K562 (cell line): ENCODE measurements at regions not wholly inside any gene's neighbourhood (a gene's known extent, or its start where the extent isn't known, plus 50 kb on each side); places are given as distances from the start of the nearest gene placed in this dataset.

ENCODE experiments used
- ATAC-seq: fragments of 200-7000 bp; cut with Tn5 transposase; 3 replicates; pipeline ENCODE4 v1.9.1; 2020; ENCODE audit warnings: moderate library complexity
- BruUV-seq: library from RNA; stranded (reverse); fragments of 400-500 nt; replicated peaks from 2 replicates; lab custom pipeline; 2021; lab: Mats Ljungman, UMichigan
- CTCF ChIA-PET: fragments of 300-600 bp; formaldehyde crosslinking; extraction: SDS; loops from one replicate; lab custom pipeline; 2021; ENCODE audit warnings: low intra/inter-chr PET ratio; lab: Yijun Ruan, JAX
- POLR2A ChIA-PET: fragments of 300-600, 350-650 bp; sonication (Branson Sonifier 250); formaldehyde crosslinking; extraction: SDS; loops from one replicate; lab custom pipeline; 2021; ENCODE audit warnings: antibody characterized with exemption, inconsistent platforms; lab: Yijun Ruan, JAX
- DNase-seq, 4 experiments: peaks; one replicate each; pipeline versions ENCODE4 v3.0.0 to v3.0.0-alpha.2; 2011 to 2018; ENCODE audit warnings: low spot score in 3 of 4, mixed read lengths in 3 of 4; ENCODE audit errors: extremely low read depth in 1 of 4
- FAIRE-seq: peaks from 2 replicates; lab custom pipeline; 2011; peaks lifted over from hg19 to GRCh38; lab: Jason Lieb, UNC
- H2AFZ ChIP-seq: 2 replicates; pipeline ENCODE4 v1.6.0; 2011; ENCODE audit warnings: low read depth, low read length, control low read depth, inconsistent platforms
- H3K27ac ChIP-seq: fragments of 200-600 bp; 3 replicates; pipeline ENCODE4 v1.8.0; 2011; ENCODE audit warnings: low read depth, mild to moderate bottlenecking, control low read depth, inconsistent platforms, low read length, moderate library complexity, mixed read lengths; ENCODE audit errors: extremely low read depth
- H3K27me3 ChIP-seq, 2 experiments: fragments of 300-600 bp in 1 of 2; 2 replicates in 1 of 2; 3 replicates in 1 of 2; pipeline versions ENCODE4 v1.6.0 to v1.8.0; 2011; ENCODE audit warnings: inconsistent platforms in 2 of 2, low read length in 2 of 2, mild to moderate bottlenecking in 1 of 2, mixed read lengths in 1 of 2, moderate library complexity in 1 of 2; ENCODE audit not compliant: control insufficient read depth in 2 of 2, insufficient read depth in 2 of 2
- H3K36me3 ChIP-seq: fragments of 300-600 bp; 3 replicates; pipeline ENCODE4 v1.8.0; 2011; ENCODE audit warnings: mild to moderate bottlenecking, low read length, inconsistent platforms; ENCODE audit not compliant: control insufficient read depth, insufficient read depth
- H3K4me1 ChIP-seq, 2 experiments: fragments of 200-600 bp in 1 of 2; replicated peaks in 1 of 2; 2 replicates in 1 of 2; 3 replicates in 1 of 2; pipeline versions ENCODE4 v1.5.1 to v1.8.0; 2011; ENCODE audit warnings: inconsistent platforms in 2 of 2, low read length in 2 of 2, mild to moderate bottlenecking in 1 of 2, mixed read lengths in 1 of 2, moderate library complexity in 1 of 2; ENCODE audit not compliant: control insufficient read depth in 2 of 2, insufficient read depth in 2 of 2
- H3K4me2 ChIP-seq: 2 replicates; pipeline ENCODE4 v1.6.1; 2011; ENCODE audit warnings: low read length, control low read depth, inconsistent platforms, mixed read lengths; ENCODE audit not compliant: insufficient read depth
- H3K4me3 ChIP-seq: fragments of 200-600 bp; sonication (generic), shearing (Covaris generic); 2 replicates; pipeline ENCODE4 v1.5.1; 2016; ENCODE audit warnings: control low read depth, inconsistent platforms
- H3K79me2 ChIP-seq: fragments of 200-600 bp; 3 replicates; pipeline ENCODE4 v1.8.0; 2011; ENCODE audit warnings: low read length, inconsistent platforms; ENCODE audit not compliant: control insufficient read depth, insufficient read depth
- H3K9ac ChIP-seq, 2 experiments: 2 replicates each; pipeline versions ENCODE4 v1.6.0 to v1.6.1; 2011; ENCODE audit warnings: low read depth in 2 of 2, low read length in 2 of 2, control low read depth in 1 of 2, inconsistent platforms in 1 of 2, mild to moderate bottlenecking in 1 of 2, mixed read lengths in 1 of 2; ENCODE audit not compliant: insufficient read depth in 1 of 2
- H3K9me1 ChIP-seq: one replicate; pipeline ENCODE4 v1.6.0; 2011; ENCODE audit warnings: inconsistent platforms, mild to moderate bottlenecking, low read length, moderate library complexity; ENCODE audit not compliant: control insufficient read depth, insufficient read depth
- H3K9me3 ChIP-seq: replicated peaks from 2 replicates; pipeline ENCODE4 v1.5.1; 2011; ENCODE audit warnings: low read depth, low read length, inconsistent platforms; ENCODE audit not compliant: control insufficient read depth, insufficient read depth
- H4K20me1 ChIP-seq: replicated peaks from 2 replicates; pipeline ENCODE4 v1.6.1; 2011; ENCODE audit warnings: low read length, inconsistent platforms, mixed read lengths; ENCODE audit not compliant: control insufficient read depth, insufficient read depth
- CCAR2 ChIP-seq: fragments of 200-400 bp; formaldehyde crosslinking; IDR thresholded peaks from 2 replicates; pipeline ENCODE4 v1.6.1; 2017; ENCODE audit warnings: mild to moderate bottlenecking, low read depth, low read length
- CEBPB ChIP-seq: fragments of 450-650 bp; IDR thresholded peaks from 2 replicates; pipeline ENCODE4 v1.6.1; 2016; ENCODE audit warnings: missing genetic modification characterization, missing compliant biosample characterization
- CEBPG ChIP-seq, 3 experiments: fragments of 200-800 bp in 1 of 3; sonication (Bioruptor generic) in 1 of 3; sonication (generic) in 1 of 3; formaldehyde crosslinking in 1 of 3; IDR thresholded peaks in 2 of 3; conservative IDR thresholded peaks in 1 of 3; 2 replicates each; pipeline versions ENCODE4 v1.6.1 to v1.8.0; 2016 to 2022; ENCODE audit warnings: missing compliant biosample characterization in 2 of 3, missing genetic modification characterization in 2 of 3, mild to moderate bottlenecking in 1 of 3, missing genetic modification reagents in 1 of 3
- EHMT2 ChIP-seq: fragments of 450-650 bp; IDR thresholded peaks from 2 replicates; pipeline ENCODE4 v1.6.1; 2018; ENCODE audit warnings: antibody characterized with exemption
- FOXA1 ChIP-seq: fragments of 450-650 bp; IDR thresholded peaks from 2 replicates; pipeline ENCODE4 v1.6.1; 2016; ENCODE audit warnings: mild to moderate bottlenecking, borderline replicate concordance
- MBD2 ChIP-seq: sonication (generic); IDR thresholded peaks from 2 replicates; pipeline ENCODE4 v1.6.1; 2016; ENCODE audit warnings: low read depth, borderline replicate concordance
- NR3C1 ChIP-seq: sonication (generic); formaldehyde crosslinking; IDR thresholded peaks from 2 replicates; pipeline ENCODE4 v1.8.1; 2022; ENCODE audit warnings: missing genetic modification reagents
- PCBP2 ChIP-seq: fragments of 200-400 bp; formaldehyde crosslinking; IDR thresholded peaks from 2 replicates; pipeline ENCODE4 v1.6.1; 2018; ENCODE audit warnings: low read length, low read depth, mild to moderate bottlenecking, moderate library complexity; ENCODE audit not compliant: poor library complexity, severe bottlenecking
- RBBP5 ChIP-seq: fragments of 200-600 bp; sonication (generic); IDR thresholded peaks from 2 replicates; pipeline ENCODE4 v1.6.1; 2012; ENCODE audit warnings: borderline replicate concordance, mild to moderate bottlenecking, low read length, control low read depth, inconsistent platforms; ENCODE audit not compliant: insufficient read depth, poor library complexity, severe bottlenecking
- RUNX1 ChIP-seq: sonication (generic); IDR thresholded peaks from 2 replicates; pipeline ENCODE4 v1.6.1; 2016; ENCODE audit warnings: antibody characterized with exemption, low read depth
- SMARCC2 ChIP-seq: fragments of 450-650 bp; IDR thresholded peaks from 2 replicates; pipeline ENCODE4 v1.6.1; 2017; ENCODE audit warnings: antibody characterized with exemption, moderate library complexity, mild to moderate bottlenecking, low read depth
- SREBF2 ChIP-seq: sonication (generic); formaldehyde crosslinking; IDR thresholded peaks from 2 replicates; pipeline ENCODE4 v1.4.0; 2020; ENCODE audit warnings: mild to moderate bottlenecking, missing genetic modification reagents
- ZBTB9 ChIP-seq: fragments of 450-650 bp; formaldehyde crosslinking; IDR thresholded peaks from 2 replicates; pipeline ENCODE4 v1.4.0; 2020; ENCODE audit warnings: mild to moderate bottlenecking, moderate library complexity
- ZC3H4 ChIP-seq: sonication (generic); formaldehyde crosslinking; IDR thresholded peaks from 2 replicates; pipeline ENCODE4 v1.9.0; 2021; ENCODE audit warnings: missing genetic modification reagents, borderline replicate concordance
- WGBS: fragments of 100-300 bp; shearing (Covaris generic); methylation state at CpG from one replicate; pipeline ENCODE4 v1.1.6; 2016; ENCODE audit warnings: low coverage, mixed read lengths; ENCODE audit not compliant: insufficient coverage; ENCODE audit errors: missing lambda C conversion rate; 5-methylcytosine and 5-hydroxymethylcytosine counted together
- in situ Hi-C: fragments of 300-500 bp; cut with MboI; formaldehyde crosslinking; loops from 4 replicates; pipeline ENCODE4 v1.15.0; 2018; ENCODE audit warnings: inconsistent platforms, mixed read lengths
- intact Hi-C: fragments of 100-400 bp; cut with micrococcal nuclease; formaldehyde crosslinking; loops from 2 replicates; pipeline ENCODE4 v1.14.2; 2022
- TF ChIP-seq, protein P1 (sequence below): fragments of 450-650 bp; formaldehyde crosslinking; IDR thresholded peaks from 2 replicates; pipeline ENCODE4 v1.4.0; 2020; ENCODE audit warnings: mild to moderate bottlenecking, mixed read lengths

GRCh38 chr3:178096955-178097354 lies 439.3 kb upstream of the KCNMB2 start:
- TF ChIP-seq EHMT2 (no peak), PCBP2 (peak; percentile 64), SREBF2 (CRISPR knock-in tag) (no peak)
- Histone ChIP-seq H3K9me3 (no peaks in the 10 kb centered on the region), H3K79me2 (no peaks in the 10 kb centered on the region), H2AFZ (no peak overlapping the region), H3K9me1 (no peaks in the 10 kb centered on the region), H3K4me3 (no peak overlapping the region), H3K9ac (no peak overlapping the region), H3K4me2 (no peak overlapping the region), H3K4me1 (no peaks in the 10 kb centered on the region), H3K27me3 (no peaks in the 10 kb centered on the region), H3K36me3 (no peaks in the 10 kb centered on the region), H3K27ac (no peak overlapping the region), H4K20me1 (no peaks in the 10 kb centered on the region)
- intact Hi-C loops (no loop called here), in situ Hi-C loops (no loop called here)
- DNase-seq: no peak
- no peak for ATAC-seq
- no TSS peak for BruUV-seq
- ChIA-PET POLR2A (no interaction called here), CTCF (no interaction called here)
- FAIRE-seq: no peak
- WGBS: 0% methylated on average over 1 of the region's 1 CpG

GRCh38 chr3:178097576-178097975 lies 438.7 kb upstream of the KCNMB2 start:
- Histone ChIP-seq H3K36me3 (no peaks in the 10 kb centered on the region), H3K27me3 (no peaks in the 10 kb centered on the region), H3K9me1 (no peaks in the 10 kb centered on the region), H3K79me2 (no peaks in the 10 kb centered on the region), H3K4me1 (no peaks in the 10 kb centered on the region), H3K4me2 (no peak overlapping the region), H3K9me3 (no peaks in the 10 kb centered on the region), H3K27ac (no peak overlapping the region), H4K20me1 (no peaks in the 10 kb centered on the region), H3K9ac (no peak overlapping the region), H2AFZ (no peak overlapping the region), H3K4me3 (no peak overlapping the region)
- WGBS: 13% methylated on average over 1 of the region's 1 CpG
- FAIRE-seq: no peak
- DNase-seq: no peak
- ATAC-seq: no peak
- intact Hi-C loops (no loop called here), in situ Hi-C loops (no loop called here)
- BruUV-seq: no TSS peak
- POLR2A ChIA-PET: no interaction called here
- CTCF ChIA-PET: no interaction called here
- TF ChIP-seq, protein P1, sequence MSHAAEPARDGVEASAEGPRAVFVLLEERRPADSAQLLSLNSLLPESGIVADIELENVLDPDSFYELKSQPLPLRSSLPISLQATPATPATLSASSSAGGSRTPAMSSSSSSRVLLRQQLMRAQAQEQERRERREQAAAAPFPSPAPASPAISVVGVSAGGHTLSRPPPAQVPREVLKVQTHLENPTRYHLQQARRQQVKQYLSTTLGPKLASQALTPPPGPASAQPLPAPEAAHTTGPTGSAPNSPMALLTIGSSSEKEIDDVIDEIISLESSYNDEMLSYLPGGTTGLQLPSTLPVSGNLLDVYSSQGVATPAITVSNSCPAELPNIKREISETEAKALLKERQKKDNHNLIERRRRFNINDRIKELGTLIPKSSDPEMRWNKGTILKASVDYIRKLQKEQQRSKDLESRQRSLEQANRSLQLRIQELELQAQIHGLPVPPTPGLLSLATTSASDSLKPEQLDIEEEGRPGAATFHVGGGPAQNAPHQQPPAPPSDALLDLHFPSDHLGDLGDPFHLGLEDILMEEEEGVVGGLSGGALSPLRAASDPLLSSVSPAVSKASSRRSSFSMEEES (CRISPR knock-in tag): peak; percentile 64
- no peak for TF ChIP-seq SMARCC2
- no peak for TF ChIP-seq RBBP5
- no peak for TF ChIP-seq CCAR2
- no peak for TF ChIP-seq ZBTB9 (CRISPR knock-in tag)
- no peak for TF ChIP-seq MBD2
- TF ChIP-seq CEBPB (tag): peak; percentile 85
- no peak for TF ChIP-seq RUNX1
- no peak for TF ChIP-seq FOXA1
- no peak for TF ChIP-seq CEBPG (CRISPR knock-in tag; IDR thresholded peaks at IDR 0.05)
- TF ChIP-seq CEBPG (tag; conservative IDR thresholded peaks at IDR 0.05 in 1 of 2, IDR thresholded peaks at IDR 0.05 in 1 of 2): peak; percentile 41 to 79; a peak in 2 of 4 replicates
- TF ChIP-seq ZC3H4 (CRISPR knock-in tag): no peak
- no peak for TF ChIP-seq NR3C1 (CRISPR knock-in tag)
